HepG2 (cell line): ENCODE measurements at regions not wholly inside any gene's neighbourhood (a gene's known extent, or its start where the extent isn't known, plus 50 kb on each side); places are given as distances from the start of the nearest gene placed in this dataset.
A peak's percentile ranks its signal among the peaks of the same experiment; 100 is the strongest.

Experiments used
- ATM ChIP-seq: fragments of 450-650 bp; IDR thresholded peaks from 2 replicates; pipeline ENCODE4 v1.7.1; 2017; ENCODE audit warnings: mild to moderate bottlenecking, borderline replicate concordance
- CHD2 ChIP-seq: IDR thresholded peaks from 2 replicates; pipeline ENCODE4 v1.6.1; 2011; ENCODE audit warnings: low read depth, low read length, improper control_type of control experiment
- DNMT1 ChIP-seq: sonication (generic); formaldehyde crosslinking; IDR thresholded peaks from 2 replicates; pipeline ENCODE4 v1.5.1; 2020; ENCODE audit warnings: mild to moderate bottlenecking, missing genetic modification reagents
- ELF3 ChIP-seq: IDR thresholded peaks from 2 replicates; pipeline ENCODE4 v1.6.1; 2016; ENCODE audit warnings: missing genetic modification reagents, missing compliant biosample characterization
- FOSL2 ChIP-seq: sonication (generic); formaldehyde crosslinking; IDR thresholded peaks from 2 replicates; pipeline ENCODE4 v1.4.0; 2020; ENCODE audit warnings: missing genetic modification reagents
- FOXP1 ChIP-seq, 2 experiments: fragments of 450-650 bp in 1 of 2; IDR thresholded peaks; 2 replicates each; pipeline ENCODE4 v1.6.1; 2017 to 2018; ENCODE audit warnings: antibody characterized with exemption in 1 of 2
- FOXP4 ChIP-seq: sonication (generic); formaldehyde crosslinking; IDR thresholded peaks from 2 replicates; pipeline ENCODE4 v1.4.0; 2020; ENCODE audit warnings: missing genetic modification reagents
- GMEB2 ChIP-seq: IDR thresholded peaks from 2 replicates; pipeline ENCODE4 v1.6.1; 2016; ENCODE audit warnings: missing biosample characterization, missing genetic modification reagents, low read depth
- HDAC6 ChIP-seq: fragments of 200-600 bp; sonication (generic); IDR thresholded peaks from 2 replicates; pipeline ENCODE4 v1.7.0; 2017; ENCODE audit warnings: mild to moderate bottlenecking, antibody characterized with exemption, low read length, low read depth
- ISL2 ChIP-seq: sonication (generic); formaldehyde crosslinking; IDR thresholded peaks from 2 replicates; pipeline ENCODE4 v1.5.0; 2020; ENCODE audit warnings: missing genetic modification reagents
- JARID2 ChIP-seq: sonication (generic); formaldehyde crosslinking; IDR thresholded peaks from 2 replicates; pipeline ENCODE4 v1.8.1; 2023; ENCODE audit warnings: missing genetic modification reagents, inconsistent platforms; ENCODE audit not compliant: insufficient replicate concordance
- MAFF ChIP-seq: IDR thresholded peaks from 2 replicates; pipeline ENCODE4 v1.6.1; 2011; ENCODE audit warnings: low read depth, low read length, improper control_type of control experiment
- MIXL1 ChIP-seq: IDR thresholded peaks from 2 replicates; pipeline ENCODE4 v1.6.1; 2016
- PHF8 ChIP-seq: sonication (generic); formaldehyde crosslinking; IDR thresholded peaks from 2 replicates; pipeline ENCODE4 v1.5.0; 2020; ENCODE audit warnings: missing genetic modification reagents
- RNF2 ChIP-seq: fragments of 450-650 bp; conservative IDR thresholded peaks from 2 replicates; pipeline ENCODE4 v1.6.1; 2016; ENCODE audit warnings: low read depth
- SALL2 ChIP-seq: sonication (generic); formaldehyde crosslinking; IDR thresholded peaks from 2 replicates; pipeline ENCODE4 v1.8.1; 2023; ENCODE audit warnings: mild to moderate bottlenecking, missing genetic modification reagents, inconsistent platforms
- ZBTB34 ChIP-seq: sonication (generic); formaldehyde crosslinking; IDR thresholded peaks from 2 replicates; pipeline ENCODE4 v1.8.0; 2022; ENCODE audit warnings: mild to moderate bottlenecking, missing genetic modification reagents
- ZFP36L1 ChIP-seq: sonication (generic); formaldehyde crosslinking; IDR thresholded peaks from 2 replicates; pipeline ENCODE4 v1.8.0; 2022; ENCODE audit warnings: mild to moderate bottlenecking, missing genetic modification reagents, moderate library complexity
- ZFP36L2 ChIP-seq: sonication (generic); formaldehyde crosslinking; IDR thresholded peaks from 2 replicates; pipeline ENCODE4 v1.4.0; 2020; ENCODE audit warnings: missing genetic modification reagents
- ZNF224 ChIP-seq: sonication (generic); formaldehyde crosslinking; IDR thresholded peaks from 2 replicates; pipeline ENCODE4 v1.5.0; 2020; ENCODE audit warnings: mild to moderate bottlenecking, missing genetic modification reagents
- ZNF274 ChIP-seq: sonication (generic); formaldehyde crosslinking; IDR thresholded peaks from 2 replicates; pipeline ENCODE4 v1.5.1; 2020; ENCODE audit warnings: mild to moderate bottlenecking, missing genetic modification reagents
- ZNF337 ChIP-seq: sonication (generic); formaldehyde crosslinking; IDR thresholded peaks from 2 replicates; pipeline ENCODE4 v1.5.1; 2020; ENCODE audit warnings: missing genetic modification reagents, low read depth, mild to moderate bottlenecking, borderline replicate concordance
- ZNF598 ChIP-seq: sonication (generic); formaldehyde crosslinking; IDR thresholded peaks from 2 replicates; pipeline ENCODE4 v1.5.1; 2020; ENCODE audit warnings: mild to moderate bottlenecking, missing genetic modification reagents, borderline replicate concordance
- ZNF746 ChIP-seq: sonication (generic); formaldehyde crosslinking; IDR thresholded peaks from 2 replicates; pipeline ENCODE4 v1.8.0; 2022; ENCODE audit warnings: mild to moderate bottlenecking, missing genetic modification reagents
- TF ChIP-seq, protein P1 (sequence below): IDR thresholded peaks from 2 replicates; pipeline ENCODE4 v1.6.1; 2016; ENCODE audit warnings: low read depth, borderline replicate concordance
- TF ChIP-seq, protein P2 (sequence below): sonication (generic); formaldehyde crosslinking; IDR thresholded peaks from 2 replicates; pipeline ENCODE4 v1.9.0; 2021; ENCODE audit warnings: missing genetic modification reagents, mild to moderate bottlenecking, borderline replicate concordance

- peak; percentile 71; the same call in 1 of the 2 replicates for TF ChIP-seq ZNF337 (CRISPR knock-in tag)
- no peak for TF ChIP-seq ZFP36L2
- TF ChIP-seq ISL2 (CRISPR knock-in tag): peak; percentile 71
- no peak for TF ChIP-seq CHD2
- TF ChIP-seq ZNF274 (CRISPR knock-in tag): 0 out of 2 replicates have a peak, but pooled peaks have one; percentile 50
- peak; percentile 90 for TF ChIP-seq RNF2
- 0 out of 2 replicates have a peak, but pooled peaks have one; percentile 61 for TF ChIP-seq ZNF224
- TF ChIP-seq FOXP1 (IDR thresholded peaks at IDR 0.05): no peak
- peak; percentile 59; the same call in 1 of the 2 replicates for TF ChIP-seq FOXP1 (CRISPR knock-in tag; IDR thresholded peaks at IDR 0.05)
- TF ChIP-seq, protein P1, sequence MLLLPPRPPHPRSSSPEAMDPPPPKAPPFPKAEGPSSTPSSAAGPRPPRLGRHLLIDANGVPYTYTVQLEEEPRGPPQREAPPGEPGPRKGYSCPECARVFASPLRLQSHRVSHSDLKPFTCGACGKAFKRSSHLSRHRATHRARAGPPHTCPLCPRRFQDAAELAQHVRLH (CRISPR knock-in tag): peak; percentile 86
- peak; percentile 92 for TF ChIP-seq FOXP4 (CRISPR knock-in tag)
- TF ChIP-seq FOSL2 (CRISPR knock-in tag): peak; percentile 96
- TF ChIP-seq MAFF: peak; percentile 90
- TF ChIP-seq SALL2 (CRISPR knock-in tag): peak; percentile 60; the same call in 1 of the 2 replicates
- TF ChIP-seq, protein P2, sequence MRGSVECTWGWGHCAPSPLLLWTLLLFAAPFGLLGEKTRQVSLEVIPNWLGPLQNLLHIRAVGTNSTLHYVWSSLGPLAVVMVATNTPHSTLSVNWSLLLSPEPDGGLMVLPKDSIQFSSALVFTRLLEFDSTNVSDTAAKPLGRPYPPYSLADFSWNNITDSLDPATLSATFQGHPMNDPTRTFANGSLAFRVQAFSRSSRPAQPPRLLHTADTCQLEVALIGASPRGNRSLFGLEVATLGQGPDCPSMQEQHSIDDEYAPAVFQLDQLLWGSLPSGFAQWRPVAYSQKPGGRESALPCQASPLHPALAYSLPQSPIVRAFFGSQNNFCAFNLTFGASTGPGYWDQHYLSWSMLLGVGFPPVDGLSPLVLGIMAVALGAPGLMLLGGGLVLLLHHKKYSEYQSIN (CRISPR knock-in tag): no peak
- peak; percentile 64; the same call in 1 of the 2 replicates for TF ChIP-seq ZBTB34 (CRISPR knock-in tag)
- TF ChIP-seq PHF8 (CRISPR knock-in tag): peak; percentile 56; the same call in 1 of the 2 replicates
- TF ChIP-seq DNMT1 (CRISPR knock-in tag): no peak
- no peak for TF ChIP-seq ZFP36L1 (CRISPR knock-in tag)
- TF ChIP-seq ZNF746 (CRISPR knock-in tag): peak; percentile 71
- no peak for TF ChIP-seq GMEB2 (CRISPR knock-in tag)
- TF ChIP-seq ELF3 (CRISPR knock-in tag): peak; percentile 84
- TF ChIP-seq ATM: no peak
- no peak for TF ChIP-seq HDAC6
- no peak for TF ChIP-seq JARID2
- TF ChIP-seq MIXL1 (CRISPR knock-in tag): peak; percentile 93
- TF ChIP-seq ZNF598 (CRISPR knock-in tag): peak; percentile 63; the same call in 1 of the 2 replicates
Measured at GRCh38 chr13:33678906-33679657, 138.9 kb upstream of the RFC3 start (continued).
